Daoy (cell line): ENCODE measurements at regions not wholly inside any gene's neighbourhood (a gene's known extent, or its start where the extent isn't known, plus 50 kb on each side); places are given as distances from the start of the nearest gene placed in this dataset.
"Not testable (repeated sequence)": the region's sequence is repeated elsewhere in the genome, so short reads cannot be mapped to it uniquely, and the experiment has no call there.

ENCODE experiments used
- DNase-seq: peaks from one replicate; pipeline ENCODE4 v3.0.0-alpha.2; 2015; ENCODE audit warnings: low read depth

- no peak for DNase-seq
These were observed 111.6 kb downstream of the TMEM168 start for GRCh38 chr7:112678626-112679025.

DNA sequence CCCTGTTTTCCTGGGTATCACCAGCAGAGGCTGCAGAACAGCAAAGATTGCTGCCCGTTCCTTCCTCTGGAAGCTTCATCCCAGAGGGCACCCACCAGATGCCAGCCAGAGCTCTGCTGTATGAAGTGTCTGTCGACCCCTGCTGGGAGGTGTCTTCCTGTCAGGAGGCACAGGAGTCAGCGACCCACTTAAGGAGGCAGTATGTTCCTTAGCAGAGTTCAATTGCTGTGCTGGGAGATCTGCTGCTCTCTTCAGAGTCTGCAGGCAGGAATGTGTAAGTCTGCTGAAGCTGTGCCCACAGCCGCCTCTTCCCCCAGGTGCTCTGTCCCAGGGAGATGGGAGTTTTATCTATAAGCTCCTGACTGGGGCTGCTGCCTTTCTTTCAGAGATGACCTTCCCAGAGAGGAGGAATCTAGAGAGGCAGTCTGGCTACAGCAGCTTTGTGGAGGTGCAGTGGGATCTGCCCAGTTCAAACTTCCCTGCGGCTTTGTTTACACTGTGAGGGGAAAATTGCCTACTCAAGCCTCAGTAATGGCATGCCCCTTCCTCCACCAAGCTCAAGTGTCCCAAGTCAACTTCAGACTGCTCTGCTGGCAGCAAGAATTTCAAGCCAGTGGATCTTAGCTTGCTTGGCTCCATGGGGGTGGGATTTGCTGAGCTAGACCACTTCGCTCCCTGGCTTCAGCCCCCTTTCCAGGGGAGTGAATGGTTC, 100.6 kb downstream of the TMEM168 start:
- not testable (repeated sequence) for DNase-seq

GRCh38 chr7:112692333-112692732, 97.9 kb downstream of the TMEM168 start:
- DNase-seq, result no peak

- not testable (repeated sequence) for DNase-seq
These were observed 93.0 kb downstream of the TMEM168 start for GRCh38 chr7:112697211-112697610.

DNA sequence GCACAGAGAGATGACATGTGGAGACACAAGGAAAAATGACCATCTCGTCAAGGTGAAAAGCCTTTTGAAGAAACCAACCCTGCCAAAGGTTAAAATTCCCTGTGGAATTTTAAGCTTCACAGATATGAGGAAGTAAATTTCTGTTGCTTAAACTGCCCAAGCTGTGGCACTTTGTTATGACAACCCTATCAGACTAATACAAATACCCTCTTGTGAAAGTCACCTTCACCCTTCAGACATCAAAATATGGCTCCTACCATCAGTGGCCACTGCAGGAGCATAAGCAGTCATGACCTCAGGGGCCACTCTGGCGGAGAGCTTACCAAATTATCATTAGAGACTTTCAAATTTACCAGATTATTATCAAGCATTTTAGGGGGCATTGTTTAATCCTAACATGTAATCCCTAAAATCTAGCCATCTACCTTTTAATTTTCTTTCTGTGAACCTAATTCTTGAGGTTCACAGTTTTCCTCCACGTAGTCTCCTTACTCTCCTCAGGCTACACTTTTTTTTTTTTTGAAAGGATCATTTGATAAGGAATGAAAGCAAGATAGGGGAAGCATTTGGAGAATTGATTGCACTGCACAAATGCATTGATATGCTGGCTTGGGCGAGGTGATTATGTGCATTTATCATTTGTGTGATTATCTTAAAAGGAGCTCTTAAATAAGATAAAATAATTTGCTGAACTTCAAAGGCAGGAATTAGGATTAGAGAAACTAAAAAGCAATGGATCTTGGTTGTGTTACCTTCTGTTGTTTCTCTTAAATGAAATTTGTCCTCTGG, 90.3 kb downstream of the TMEM168 start:
- DNase-seq, result no peak

DNA sequence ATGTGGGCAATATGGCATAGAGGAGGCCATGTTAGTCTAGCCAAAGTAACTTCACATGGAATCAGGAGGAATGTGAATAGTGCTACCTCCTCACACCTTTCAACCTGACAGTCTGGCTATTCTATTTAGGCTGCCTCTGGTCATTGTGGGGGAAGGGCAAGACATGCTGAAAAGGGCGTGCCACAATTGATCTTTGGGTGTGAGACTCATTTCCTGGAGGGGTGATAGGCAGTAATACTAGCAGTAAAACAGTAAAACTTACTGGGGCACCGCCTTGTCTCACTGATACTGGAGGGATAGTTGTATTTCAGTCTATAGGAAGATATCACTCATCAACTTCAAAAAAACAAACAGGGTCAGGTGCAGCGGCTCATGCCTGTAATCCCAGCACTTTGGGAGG, 88.7 kb downstream of the TMEM168 start:
- DNase-seq, result no peak

DNA sequence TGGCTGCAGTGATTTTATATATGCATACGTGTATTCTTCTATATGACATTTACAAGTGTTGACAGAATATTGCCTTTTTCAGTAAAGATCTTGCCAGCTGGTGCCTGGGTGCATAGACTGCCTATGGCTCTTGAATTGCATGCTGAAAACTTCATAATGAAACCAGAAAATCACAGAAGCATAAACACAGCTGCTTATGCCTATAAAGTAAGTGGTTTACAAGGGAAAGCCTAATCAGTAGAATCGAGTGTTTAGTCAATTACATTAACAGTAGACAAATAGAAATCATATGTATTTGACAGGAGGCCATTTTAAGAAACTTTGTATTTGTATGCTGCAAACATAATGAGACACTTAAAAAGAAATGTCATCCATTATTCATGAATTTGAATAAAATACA, 82.5 kb downstream of the TMEM168 start:
- DNase-seq, result no peak

GRCh38 chr7:112708236-112708635, 82.0 kb downstream of the TMEM168 start:
- DNase-seq, result no peak
